ENCODE measurements at regions not wholly inside any gene's neighbourhood (a gene's known extent, or its start where the extent isn't known, plus 50 kb on each side); places are given as distances from the start of the nearest gene placed in this dataset.

DNA sequence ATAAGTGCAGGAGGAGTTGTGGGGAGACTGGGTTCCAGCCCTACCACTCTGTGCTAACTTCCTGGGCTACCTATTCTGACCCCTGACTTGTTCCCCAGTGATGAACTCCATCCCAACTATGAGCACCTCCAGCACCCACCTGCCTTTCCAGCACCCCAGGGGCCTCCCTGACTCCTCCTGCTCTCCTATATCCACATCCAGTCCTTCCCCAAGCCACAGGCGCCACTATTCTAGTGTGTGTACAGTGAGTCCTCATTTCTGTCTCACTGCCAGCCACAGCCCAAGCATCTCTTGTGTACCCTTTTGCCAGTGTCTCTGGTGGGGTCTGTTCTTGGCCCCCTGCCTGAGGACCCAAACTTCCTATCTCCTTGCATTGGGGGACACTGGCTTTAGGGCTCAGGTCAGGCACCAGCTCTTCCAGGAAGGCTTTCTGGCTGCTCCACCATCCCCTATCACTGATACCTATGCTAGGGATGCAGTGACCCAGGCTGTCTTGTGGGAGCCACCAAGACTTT lies 145.2 kb downstream of the INHBB start (continued):
- TF ChIP-seq, protein P1, sequence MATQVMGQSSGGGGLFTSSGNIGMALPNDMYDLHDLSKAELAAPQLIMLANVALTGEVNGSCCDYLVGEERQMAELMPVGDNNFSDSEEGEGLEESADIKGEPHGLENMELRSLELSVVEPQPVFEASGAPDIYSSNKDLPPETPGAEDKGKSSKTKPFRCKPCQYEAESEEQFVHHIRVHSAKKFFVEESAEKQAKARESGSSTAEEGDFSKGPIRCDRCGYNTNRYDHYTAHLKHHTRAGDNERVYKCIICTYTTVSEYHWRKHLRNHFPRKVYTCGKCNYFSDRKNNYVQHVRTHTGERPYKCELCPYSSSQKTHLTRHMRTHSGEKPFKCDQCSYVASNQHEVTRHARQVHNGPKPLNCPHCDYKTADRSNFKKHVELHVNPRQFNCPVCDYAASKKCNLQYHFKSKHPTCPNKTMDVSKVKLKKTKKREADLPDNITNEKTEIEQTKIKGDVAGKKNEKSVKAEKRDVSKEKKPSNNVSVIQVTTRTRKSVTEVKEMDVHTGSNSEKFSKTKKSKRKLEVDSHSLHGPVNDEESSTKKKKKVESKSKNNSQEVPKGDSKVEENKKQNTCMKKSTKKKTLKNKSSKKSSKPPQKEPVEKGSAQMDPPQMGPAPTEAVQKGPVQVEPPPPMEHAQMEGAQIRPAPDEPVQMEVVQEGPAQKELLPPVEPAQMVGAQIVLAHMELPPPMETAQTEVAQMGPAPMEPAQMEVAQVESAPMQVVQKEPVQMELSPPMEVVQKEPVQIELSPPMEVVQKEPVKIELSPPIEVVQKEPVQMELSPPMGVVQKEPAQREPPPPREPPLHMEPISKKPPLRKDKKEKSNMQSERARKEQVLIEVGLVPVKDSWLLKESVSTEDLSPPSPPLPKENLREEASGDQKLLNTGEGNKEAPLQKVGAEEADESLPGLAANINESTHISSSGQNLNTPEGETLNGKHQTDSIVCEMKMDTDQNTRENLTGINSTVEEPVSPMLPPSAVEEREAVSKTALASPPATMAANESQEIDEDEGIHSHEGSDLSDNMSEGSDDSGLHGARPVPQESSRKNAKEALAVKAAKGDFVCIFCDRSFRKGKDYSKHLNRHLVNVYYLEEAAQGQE (IDR thresholded peaks at IDR 0.05; ENCODE audit: unreplicated experiment), result no peak
- TF ChIP-seq, protein P2, sequence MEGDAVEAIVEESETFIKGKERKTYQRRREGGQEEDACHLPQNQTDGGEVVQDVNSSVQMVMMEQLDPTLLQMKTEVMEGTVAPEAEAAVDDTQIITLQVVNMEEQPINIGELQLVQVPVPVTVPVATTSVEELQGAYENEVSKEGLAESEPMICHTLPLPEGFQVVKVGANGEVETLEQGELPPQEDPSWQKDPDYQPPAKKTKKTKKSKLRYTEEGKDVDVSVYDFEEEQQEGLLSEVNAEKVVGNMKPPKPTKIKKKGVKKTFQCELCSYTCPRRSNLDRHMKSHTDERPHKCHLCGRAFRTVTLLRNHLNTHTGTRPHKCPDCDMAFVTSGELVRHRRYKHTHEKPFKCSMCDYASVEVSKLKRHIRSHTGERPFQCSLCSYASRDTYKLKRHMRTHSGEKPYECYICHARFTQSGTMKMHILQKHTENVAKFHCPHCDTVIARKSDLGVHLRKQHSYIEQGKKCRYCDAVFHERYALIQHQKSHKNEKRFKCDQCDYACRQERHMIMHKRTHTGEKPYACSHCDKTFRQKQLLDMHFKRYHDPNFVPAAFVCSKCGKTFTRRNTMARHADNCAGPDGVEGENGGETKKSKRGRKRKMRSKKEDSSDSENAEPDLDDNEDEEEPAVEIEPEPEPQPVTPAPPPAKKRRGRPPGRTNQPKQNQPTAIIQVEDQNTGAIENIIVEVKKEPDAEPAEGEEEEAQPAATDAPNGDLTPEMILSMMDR (conservative IDR thresholded peaks at IDR 0.05; ENCODE audit: low read depth in 2 of 2), result no peak
- no peak for TF ChIP-seq POLR2AphosphoS5 (IDR thresholded peaks at IDR 0.05; ENCODE audit: low read depth)
- no peak for TF ChIP-seq STAT1 (IDR thresholded peaks at IDR 0.05; ENCODE audit: unreplicated experiment)
- TF ChIP-seq ZNF331 (CRISPR knock-in tag; IDR thresholded peaks at IDR 0.05; ENCODE audit: low read depth), result no peak
- no peak for TF ChIP-seq EZH2 (IDR thresholded peaks at IDR 0.05; ENCODE audit: low read depth, unreplicated experiment)
- TF ChIP-seq, protein P3, sequence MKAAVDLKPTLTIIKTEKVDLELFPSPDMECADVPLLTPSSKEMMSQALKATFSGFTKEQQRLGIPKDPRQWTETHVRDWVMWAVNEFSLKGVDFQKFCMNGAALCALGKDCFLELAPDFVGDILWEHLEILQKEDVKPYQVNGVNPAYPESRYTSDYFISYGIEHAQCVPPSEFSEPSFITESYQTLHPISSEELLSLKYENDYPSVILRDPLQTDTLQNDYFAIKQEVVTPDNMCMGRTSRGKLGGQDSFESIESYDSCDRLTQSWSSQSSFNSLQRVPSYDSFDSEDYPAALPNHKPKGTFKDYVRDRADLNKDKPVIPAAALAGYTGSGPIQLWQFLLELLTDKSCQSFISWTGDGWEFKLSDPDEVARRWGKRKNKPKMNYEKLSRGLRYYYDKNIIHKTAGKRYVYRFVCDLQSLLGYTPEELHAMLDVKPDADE (IDR thresholded peaks at IDR 0.05), result no peak

DNA sequence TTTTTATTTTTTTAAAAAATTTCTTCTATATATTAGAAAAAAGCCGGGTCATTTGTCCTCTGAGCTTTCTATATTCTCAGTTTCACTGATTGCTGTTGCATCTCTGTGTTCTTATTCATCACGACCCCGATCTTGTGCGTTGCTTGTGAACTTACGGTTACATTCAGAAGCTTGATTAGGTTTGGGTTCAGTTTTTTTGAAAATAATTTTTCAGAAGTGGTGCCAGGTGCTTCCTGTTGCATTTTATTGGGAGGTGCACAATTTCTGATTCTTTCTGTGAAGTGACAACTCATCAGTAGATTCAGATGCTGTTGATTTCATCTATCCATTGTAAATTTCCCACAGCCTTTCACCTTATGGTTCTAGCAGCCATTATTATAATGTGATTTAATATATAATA lies 147.3 kb downstream of the INHBB start:
- Mint-ChIP-seq H3K4me3 (no peak overlapping the region), H3K27me3 (ENCODE audit: insufficient read depth, low read depth, poor library complexity) (peaks cover 6% of the 10 kb centered on the region)
- no peak for TF ChIP-seq ZNF331 (CRISPR knock-in tag; IDR thresholded peaks at IDR 0.05; ENCODE audit: low read depth)
- no peak for TF ChIP-seq JUNB (IDR thresholded peaks at IDR 0.05; ENCODE audit: unreplicated experiment)
- TF ChIP-seq, protein P1 (IDR thresholded peaks at IDR 0.05; ENCODE audit: unreplicated experiment), result no peak
- TF ChIP-seq CREB1 (CRISPR knock-in tag; IDR thresholded peaks at IDR 0.05; ENCODE audit: low read depth), result no peak
- no peak for TF ChIP-seq EZH2 (IDR thresholded peaks at IDR 0.05; ENCODE audit: low read depth, unreplicated experiment)
- no peak for TF ChIP-seq POLR2AphosphoS5 (IDR thresholded peaks at IDR 0.05; ENCODE audit: low read depth)
- TF ChIP-seq NANOG (IDR thresholded peaks at IDR 0.05; ENCODE audit: borderline replicate concordance), result no peak

More for the DNA sequence above, 147.3 kb downstream of the INHBB start:
- Mint-ChIP-seq H3K4me1 (peaks cover 2% of the 10 kb centered on the region; the same call in 1 of the 3 replicates), H3K27ac (no peak overlapping the region), H3K9me3 (no peaks in the 10 kb centered on the region), H3K36me3 (ENCODE audit: low read depth) (no peaks in the 10 kb centered on the region)
- Histone ChIP-seq H3K79me2 (replicated peaks; ENCODE audit: insufficient read depth) (no peaks in the 10 kb centered on the region), H3K4me1 (ENCODE audit: insufficient read depth) (no peaks in the 10 kb centered on the region), H4K20me1 (replicated peaks; ENCODE audit: insufficient read depth) (peaks cover 3% of the 10 kb centered on the region; the same call in 1 of the 2 replicates), H3K9me2 (ENCODE audit: insufficient read depth) (no peaks in the 10 kb centered on the region), H3F3A (replicated peaks; ENCODE audit: low read depth) (no peaks in the 10 kb centered on the region), H3K36me3 (ENCODE audit: insufficient read depth) (no peaks in the 10 kb centered on the region), H3K27me3 (ENCODE audit: insufficient read depth) (no peaks in the 10 kb centered on the region), H3K4me3 (no peak overlapping the region), H3K27ac (ENCODE audit: low read depth) (no peak overlapping the region), H2AFZ (no peak overlapping the region), H3K4me2 (no peak overlapping the region)
- DNase-seq (ENCODE audit: low spot score), result no peak
- ATAC-seq, result no peak
